Skeletal muscle tissue (tissue), 3 donors: ENCODE measurements at regions not wholly inside any gene's neighbourhood (a gene's known extent, or its start where the extent isn't known, plus 50 kb on each side); places are given as distances from the start of the nearest gene placed in this dataset.

Experiments used
- H3K27ac ChIP-seq: one replicate; pipeline ENCODE4 v1.7.0; 2013; ENCODE audit warnings: mild to moderate bottlenecking, low read depth, low read length, inconsistent platforms
- H3K27me3 ChIP-seq, 3 donors: one replicate each; pipeline ENCODE4 v1.7.0; 2013; ENCODE audit warnings: low read length in 3 of 3; ENCODE audit not compliant: control insufficient read depth in 3 of 3, insufficient read depth in 3 of 3
- H3K36me3 ChIP-seq, 3 donors: one replicate each; pipeline ENCODE4 v1.7.0; 2013; ENCODE audit warnings: low read length in 3 of 3; ENCODE audit not compliant: control insufficient read depth in 3 of 3, insufficient read depth in 3 of 3
- H3K4me1 ChIP-seq, 3 donors: one replicate each; pipeline ENCODE4 v1.7.0; 2013; ENCODE audit warnings: low read length in 3 of 3, mild to moderate bottlenecking in 3 of 3; ENCODE audit not compliant: control insufficient read depth in 3 of 3, insufficient read depth in 3 of 3
- H3K4me3 ChIP-seq, 3 donors: one replicate each; pipeline ENCODE4 v1.7.0; 2013; ENCODE audit warnings: low read length in 3 of 3
- H3K9ac ChIP-seq, 3 donors: one replicate each; pipeline ENCODE4 v1.7.0; 2013; ENCODE audit warnings: low read length in 3 of 3, mild to moderate bottlenecking in 3 of 3, moderate library complexity in 2 of 3, low read depth in 1 of 3
- H3K9me3 ChIP-seq, 3 donors: one replicate each; pipeline ENCODE4 v1.7.0; 2013; ENCODE audit warnings: low read length in 3 of 3; ENCODE audit not compliant: control insufficient read depth in 3 of 3
- donor health status: Osteomylitis.

DNA sequence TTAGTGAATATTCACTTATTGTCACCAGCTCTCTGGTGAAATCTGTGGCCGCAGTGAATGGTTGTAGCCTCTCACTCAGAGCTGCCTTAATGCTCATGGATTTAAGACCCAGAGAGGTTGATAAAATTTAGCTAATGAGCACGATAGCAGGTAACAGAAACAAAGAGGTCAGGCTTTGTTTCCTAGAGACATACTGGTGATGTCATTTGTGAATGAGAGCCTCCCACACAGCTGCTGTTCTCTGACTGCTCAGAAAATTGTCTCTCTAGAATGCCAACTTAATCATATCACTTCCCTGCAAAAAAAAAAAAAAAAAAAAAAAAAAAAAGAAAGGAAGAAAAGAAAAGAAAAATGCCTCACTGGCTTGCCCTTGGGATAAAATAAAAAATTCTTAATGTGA, 411.7 kb upstream of the MYT1L start:
- H3K36me3 ChIP-seq: no peaks in the 10 kb centered on the region

DNA sequence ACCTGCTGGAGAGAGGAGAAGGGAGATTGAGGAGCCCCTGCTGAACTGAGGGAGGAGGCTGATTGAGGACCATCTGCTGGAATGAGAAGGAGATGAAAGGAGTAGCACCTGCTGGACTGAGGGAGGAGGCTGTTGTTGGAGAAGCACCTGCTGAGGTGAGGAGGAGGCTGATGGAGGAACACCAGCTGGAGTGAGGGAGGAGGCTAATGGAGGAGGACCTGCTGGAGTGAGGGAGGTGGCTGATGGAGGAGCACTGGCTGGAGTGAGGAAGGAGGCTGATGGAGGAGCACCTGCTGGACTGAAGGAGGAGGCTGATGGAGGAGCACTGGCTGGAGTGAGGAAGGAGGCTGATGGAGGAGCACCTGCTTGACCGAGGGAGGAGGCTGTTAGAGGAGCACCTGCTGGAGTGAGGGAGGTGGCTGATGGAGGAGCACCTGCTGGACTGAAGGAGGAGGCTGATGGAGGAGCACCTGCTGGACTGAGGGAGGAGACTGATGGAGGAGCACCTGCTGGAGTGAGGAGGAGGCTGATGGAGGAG, 409.2 kb upstream of the MYT1L start:
- Histone ChIP-seq H3K27ac (no peak overlapping the region), H3K27me3 (no peaks in the 10 kb centered on the region), H3K4me1 (peaks cover 6 to 10% (median 8%) of the 10 kb centered on the region in 3 donors)

More for the DNA sequence above, 411.7 kb upstream of the MYT1L start:
- Histone ChIP-seq H3K4me3 (no peak overlapping the region), H3K4me1 (peaks cover 6 to 10% (median 8%) of the 10 kb centered on the region in 3 donors), H3K9me3 (no peaks in the 10 kb centered on the region), H3K9ac (no peak overlapping the region), H3K27ac (no peak overlapping the region), H3K27me3 (no peaks in the 10 kb centered on the region)

GRCh38 chr2:2739231-2739795, 408.2 kb upstream of the MYT1L start:
- no peak overlapping the region for H3K27ac ChIP-seq
- no peak overlapping the region for H3K9ac ChIP-seq
- no peaks in the 10 kb centered on the region for H3K36me3 ChIP-seq
- peaks cover 0 to 3% (median 2%) of the 10 kb centered on the region in 3 donors for H3K27me3 ChIP-seq
- H3K9me3 ChIP-seq: no peaks in the 10 kb centered on the region
- H3K4me3 ChIP-seq: no peak overlapping the region
- H3K4me1 ChIP-seq: peaks cover 6 to 10% (median 8%) of the 10 kb centered on the region in 3 donors

More for the DNA sequence above, 409.2 kb upstream of the MYT1L start:
- Histone ChIP-seq H3K9ac (no peak overlapping the region), H3K9me3 (no peaks in the 10 kb centered on the region), H3K36me3 (no peaks in the 10 kb centered on the region), H3K4me3 (no peak overlapping the region)

- Histone ChIP-seq H3K4me3 (no peak overlapping the region), H3K4me1 (peaks cover 5 to 7% (median 7%) of the 10 kb centered on the region in 3 donors), H3K9ac (no peak overlapping the region), H3K27ac (no peak overlapping the region), H3K27me3 (peaks cover 2 to 8% (median 4%) of the 10 kb centered on the region in 3 donors), H3K9me3 (no peaks in the 10 kb centered on the region), H3K36me3 (no peaks in the 10 kb centered on the region)
These were observed 407.6 kb upstream of the MYT1L start for GRCh38 chr2:2738684-2739083.

GRCh38 chr2:2738276-2738675, 407.2 kb upstream of the MYT1L start:
- Histone ChIP-seq H3K9me3 (no peaks in the 10 kb centered on the region), H3K4me3 (no peak overlapping the region), H3K27ac (no peak overlapping the region), H3K4me1 (peaks cover under 1 to 3% (median 3%) of the 10 kb centered on the region in 3 donors), H3K36me3 (no peaks in the 10 kb centered on the region), H3K27me3 (peaks cover 2 to 9% (median 4%) of the 10 kb centered on the region in 3 donors), H3K9ac (no peak overlapping the region)

DNA sequence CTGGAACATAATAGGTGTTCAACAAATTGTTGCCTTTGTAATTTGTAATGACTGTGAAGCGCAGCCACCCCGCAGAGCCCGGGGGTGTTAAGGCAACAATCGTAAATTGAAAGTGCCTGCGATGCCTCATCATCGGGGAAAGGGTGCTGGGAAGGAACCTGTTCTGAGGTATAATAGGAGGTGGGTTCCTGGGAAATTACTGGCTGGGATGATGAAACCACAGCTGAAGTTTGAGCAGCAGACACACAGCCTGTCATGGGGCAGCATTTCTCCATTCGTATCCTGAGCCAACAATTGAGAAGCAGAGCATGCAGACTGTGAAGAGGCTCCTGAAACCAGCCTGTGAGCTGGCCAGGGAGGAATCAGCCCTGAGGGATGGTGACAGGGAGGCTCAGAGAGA, 404.0 kb upstream of the MYT1L start:
- no peak overlapping the region for H3K9ac ChIP-seq
- peaks cover 2 to 9% (median 4%) of the 10 kb centered on the region in 3 donors for H3K27me3 ChIP-seq
- H3K4me3 ChIP-seq: no peak overlapping the region
- H3K4me1 ChIP-seq: no peaks in the 10 kb centered on the region
- H3K36me3 ChIP-seq: no peaks in the 10 kb centered on the region
- H3K9me3 ChIP-seq: no peaks in the 10 kb centered on the region
- H3K27ac ChIP-seq: no peak overlapping the region

DNA sequence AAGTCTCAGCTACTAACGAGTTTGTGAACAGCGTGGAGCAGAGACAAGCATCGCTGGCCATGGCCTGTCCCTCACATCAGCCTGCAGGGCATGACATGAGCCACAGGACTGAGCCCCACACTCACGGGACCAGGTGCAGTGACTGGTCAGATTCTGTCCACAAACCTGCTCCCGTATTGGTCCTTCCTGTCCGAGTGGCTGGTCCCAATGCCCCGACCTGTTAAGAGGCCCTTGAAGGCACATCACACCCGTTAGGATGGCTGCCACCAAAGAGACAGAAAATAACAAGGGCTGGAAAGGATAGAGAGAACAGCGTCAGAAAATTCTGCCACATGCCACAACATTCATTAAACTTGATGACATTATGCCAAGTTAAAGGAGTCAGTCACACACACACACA, 403.2 kb upstream of the MYT1L start:
- Histone ChIP-seq H3K4me1 (no peaks in the 10 kb centered on the region), H3K4me3 (no peak overlapping the region), H3K27ac (no peak overlapping the region), H3K9ac (no peak overlapping the region), H3K9me3 (no peaks in the 10 kb centered on the region), H3K36me3 (no peaks in the 10 kb centered on the region), H3K27me3 (peaks cover 2 to 9% (median 4%) of the 10 kb centered on the region in 3 donors)

DNA sequence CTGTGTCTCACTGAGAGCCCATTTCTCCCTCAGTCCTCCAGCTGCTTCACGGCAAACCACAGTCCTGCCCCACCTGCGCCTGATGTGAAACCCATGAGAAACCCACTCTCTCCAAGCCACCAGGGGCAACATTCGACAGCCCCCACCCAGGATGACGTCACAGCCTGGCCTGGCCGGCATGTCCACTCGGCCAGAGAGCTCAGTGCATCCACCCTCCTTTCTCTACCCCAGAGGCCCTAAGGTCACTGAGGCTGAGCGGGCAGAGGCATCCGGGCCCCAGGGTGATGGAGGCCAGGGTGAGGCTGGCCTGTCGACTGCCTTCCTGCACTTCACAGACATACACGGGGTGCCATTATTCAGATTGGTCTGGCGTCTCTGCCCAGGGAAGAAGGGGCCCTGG, 402.7 kb upstream of the MYT1L start:
- Histone ChIP-seq H3K4me1 (no peaks in the 10 kb centered on the region), H3K9ac (no peak overlapping the region), H3K9me3 (no peaks in the 10 kb centered on the region), H3K4me3 (no peak overlapping the region), H3K27ac (no peak overlapping the region), H3K36me3 (no peaks in the 10 kb centered on the region), H3K27me3 (peaks cover 2 to 9% (median 8%) of the 10 kb centered on the region in 3 donors)

DNA sequence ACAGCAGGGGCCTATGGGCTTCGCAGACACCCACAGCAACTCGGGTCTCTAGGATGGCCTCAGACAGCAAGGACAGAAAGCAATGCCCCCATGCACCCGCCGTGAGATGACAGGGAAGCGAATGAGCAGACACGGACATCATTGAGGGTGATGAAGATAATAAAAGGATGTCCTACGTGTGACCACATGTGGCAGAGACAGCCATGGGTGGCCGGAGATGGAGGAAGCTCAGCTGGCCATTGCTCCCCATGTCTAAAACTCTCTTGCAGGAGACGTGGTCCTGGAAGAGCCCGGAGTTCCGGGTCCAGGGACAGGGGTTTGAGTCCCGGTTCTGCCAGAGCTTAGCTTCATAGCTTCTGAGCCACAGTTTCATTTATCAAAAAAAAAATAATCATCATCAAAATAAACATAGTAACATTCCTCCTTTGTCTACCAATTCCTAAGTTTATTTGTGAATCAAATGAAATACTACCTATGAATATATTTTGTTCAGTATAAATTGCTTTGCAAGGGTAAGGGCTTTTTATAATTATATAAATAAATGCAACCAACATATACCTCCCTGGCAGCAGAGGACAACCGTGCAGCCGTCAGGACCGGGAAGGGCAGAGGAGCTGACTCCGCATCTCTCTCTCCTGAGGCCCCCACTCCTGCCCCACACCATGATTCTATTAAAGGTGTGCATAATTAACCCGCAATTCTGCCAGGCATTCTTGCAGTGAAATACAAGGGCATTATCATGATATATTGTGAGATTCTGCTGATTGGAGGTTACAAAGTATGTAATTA, 401.4 kb upstream of the MYT1L start:
- Histone ChIP-seq H3K4me1 (no peaks in the 10 kb centered on the region), H3K36me3 (no peaks in the 10 kb centered on the region), H3K27ac (no peak overlapping the region), H3K9ac (no peak overlapping the region), H3K27me3 (peaks cover 2 to 9% (median 8%) of the 10 kb centered on the region in 3 donors), H3K4me3 (no peak overlapping the region), H3K9me3 (no peaks in the 10 kb centered on the region)

DNA sequence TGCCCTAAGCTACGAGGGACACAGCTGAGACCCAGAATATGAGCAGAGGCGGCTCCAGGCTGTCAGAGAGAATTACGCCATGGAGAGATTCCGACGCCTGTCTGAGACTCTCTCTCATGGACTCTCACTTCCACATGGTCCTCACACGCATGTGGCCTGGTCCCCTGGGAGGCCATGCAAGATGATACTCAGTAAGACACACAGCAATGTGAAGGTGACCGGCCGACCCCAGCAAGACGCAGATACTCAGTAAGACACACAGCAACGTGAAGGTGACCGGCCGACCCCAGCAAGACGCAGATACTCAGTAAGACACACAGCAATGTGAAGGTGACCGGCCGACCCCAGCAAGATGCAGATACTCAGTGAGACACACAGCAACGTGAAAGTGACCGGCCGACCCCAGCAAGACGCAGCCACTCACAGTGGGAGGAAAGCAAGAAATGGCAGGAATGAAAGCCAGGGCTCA, 400.8 kb upstream of the MYT1L start:
- Histone ChIP-seq H3K4me1 (no peaks in the 10 kb centered on the region), H3K9me3 (no peaks in the 10 kb centered on the region), H3K27me3 (peaks cover 4 to 9% (median 8%) of the 10 kb centered on the region in 3 donors), H3K4me3 (no peak overlapping the region), H3K36me3 (no peaks in the 10 kb centered on the region), H3K9ac (no peak overlapping the region), H3K27ac (no peak overlapping the region)
